ENCODE measurements at regions not wholly inside any gene's neighbourhood (a gene's known extent, or its start where the extent isn't known, plus 50 kb on each side); places are given as distances from the start of the nearest gene placed in this dataset.

DNA sequence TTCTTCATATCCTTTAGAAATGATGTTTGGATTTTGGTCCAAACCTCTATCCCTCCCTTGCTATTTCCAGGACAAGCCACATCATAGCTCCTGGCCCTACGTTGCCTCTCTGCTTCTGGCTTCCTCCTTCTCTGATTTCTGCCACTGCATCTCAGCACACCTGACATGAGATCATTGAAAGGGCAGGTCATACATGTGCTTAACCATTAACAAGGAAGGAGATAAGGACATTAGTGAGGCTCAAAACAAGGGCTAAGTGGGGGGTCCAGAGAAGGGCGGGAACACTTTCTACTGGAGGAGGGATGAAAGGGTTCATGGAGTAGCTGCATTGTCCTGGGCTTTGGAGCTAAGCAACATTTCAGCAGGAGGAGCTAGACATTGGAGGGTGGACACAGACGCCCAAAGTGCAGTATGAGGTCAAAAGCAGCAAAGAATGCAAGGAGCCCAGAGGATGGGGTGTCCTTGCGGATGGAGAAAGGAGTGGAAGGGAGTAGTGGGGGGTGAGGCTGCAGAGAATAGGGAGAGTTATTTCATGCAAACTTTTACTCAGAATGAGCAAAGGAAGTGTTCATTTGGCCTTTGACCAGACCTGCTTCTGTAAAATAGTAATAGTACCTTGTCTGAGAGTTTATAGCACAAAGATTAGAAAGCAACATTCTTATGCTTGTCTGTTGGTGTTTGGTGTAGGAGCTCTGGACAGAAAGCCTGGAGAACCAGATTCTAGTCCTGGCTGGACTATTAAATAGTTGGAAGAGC is 102.4 kb upstream of the CREB5 start:
- TF ChIP-seq FOXP2 (optimal IDR thresholded peaks at IDR 0.05; ENCODE audit: control extremely low read depth, extremely low read length, insufficient read depth), result no peak
- Histone ChIP-seq H3K36me3 (ENCODE audit: insufficient read depth, low read length) (no peaks in the 10 kb centered on the region), H3K9me3 (ENCODE audit: low read depth, low read length) (no peaks in the 10 kb centered on the region), H3K9ac (ENCODE audit: insufficient read length) (no peak overlapping the region), H3K27ac (no peak overlapping the region), H3K4me3 (no peak overlapping the region)
- DNase-seq (ENCODE audit: low read depth, low spot score), result no peak

DNA sequence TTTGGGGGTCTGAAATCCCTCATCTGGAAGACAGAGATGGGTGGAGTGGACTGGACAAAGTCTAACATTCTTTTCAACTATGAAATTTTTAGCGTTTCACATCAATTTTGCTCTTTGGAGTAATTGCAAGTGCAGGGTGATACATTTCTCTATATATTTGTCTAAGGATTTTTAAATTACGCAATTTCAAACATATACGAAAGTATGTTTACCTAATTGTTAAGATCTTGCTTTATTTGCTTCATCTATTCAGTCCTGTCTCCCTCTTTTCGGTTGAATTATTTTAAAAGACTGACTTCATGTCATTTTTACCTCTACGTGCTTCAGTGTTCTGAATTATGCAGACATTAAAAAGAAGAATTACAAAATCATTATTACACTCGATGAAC is 101.9 kb upstream of the CREB5 start:
- H3K9ac ChIP-seq (ENCODE audit: insufficient read length), result no peak overlapping the region
- no peak for DNase-seq (ENCODE audit: low read depth, low spot score)
- no peak overlapping the region for H3K27ac ChIP-seq
- H3K9me3 ChIP-seq (ENCODE audit: low read depth, low read length), result no peaks in the 10 kb centered on the region
- no peaks in the 10 kb centered on the region for H3K36me3 ChIP-seq (ENCODE audit: insufficient read depth, low read length)
- H3K4me3 ChIP-seq, result no peak overlapping the region
- TF ChIP-seq POLR2AphosphoS5 (IDR thresholded peaks at IDR 0.05; ENCODE audit: borderline replicate concordance, low read depth, low read length) (no peak), FOXP2 (optimal IDR thresholded peaks at IDR 0.05; ENCODE audit: control extremely low read depth, extremely low read length, insufficient read depth) (no peak), EZH2 (IDR thresholded peaks at IDR 0.05) (no peak)

GRCh38 chr7:28311670-28312069 is 100.6 kb upstream of the CREB5 start:
- Histone ChIP-seq H3K9me3 (ENCODE audit: low read depth, low read length) (no peaks in the 10 kb centered on the region), H3K27ac (no peak overlapping the region), H3K9ac (ENCODE audit: insufficient read length) (no peak overlapping the region), H3K36me3 (ENCODE audit: insufficient read depth, low read length) (no peaks in the 10 kb centered on the region), H3K4me3 (no peak overlapping the region)
- TF ChIP-seq EZH2 (IDR thresholded peaks at IDR 0.05), result no peak
- no peak for DNase-seq (ENCODE audit: low read depth, low spot score)

- H3K27ac ChIP-seq, result no peak overlapping the region
- no peak for TF ChIP-seq FOXP2 (optimal IDR thresholded peaks at IDR 0.05; ENCODE audit: control extremely low read depth, extremely low read length, insufficient read depth)
- no peak for TF ChIP-seq POLR2AphosphoS5 (IDR thresholded peaks at IDR 0.05; ENCODE audit: borderline replicate concordance, low read depth, low read length)
- no peak for TF ChIP-seq EZH2 (IDR thresholded peaks at IDR 0.05)
Measured at GRCh38 chr7:28312948-28313347, 99.4 kb upstream of the CREB5 start.

GRCh38 chr7:28314841-28315240 is 97.5 kb upstream of the CREB5 start:
- TF ChIP-seq FOXP2 (optimal IDR thresholded peaks at IDR 0.05; ENCODE audit: control extremely low read depth, extremely low read length, insufficient read depth) (no peak), EZH2 (IDR thresholded peaks at IDR 0.05) (no peak), POLR2AphosphoS5 (IDR thresholded peaks at IDR 0.05; ENCODE audit: borderline replicate concordance, low read depth, low read length) (no peak)
- no peaks in the 10 kb centered on the region for H3K36me3 ChIP-seq (ENCODE audit: insufficient read depth, low read length)

More at GRCh38 chr7:28312948-28313347, 99.4 kb upstream of the CREB5 start:
- no peak for DNase-seq (ENCODE audit: low read depth, low spot score)
- Histone ChIP-seq H3K9ac (ENCODE audit: insufficient read length) (no peak overlapping the region), H3K9me3 (ENCODE audit: low read depth, low read length) (no peaks in the 10 kb centered on the region), H3K4me3 (no peak overlapping the region), H3K36me3 (ENCODE audit: insufficient read depth, low read length) (no peaks in the 10 kb centered on the region)

GRCh38 chr7:28315565-28316410 is 96.5 kb upstream of the CREB5 start:
- Histone ChIP-seq H3K9ac (ENCODE audit: insufficient read length) (no peak overlapping the region), H3K9me3 (ENCODE audit: low read depth, low read length) (no peaks in the 10 kb centered on the region), H3K4me3 (no peak overlapping the region), H3K36me3 (ENCODE audit: insufficient read depth, low read length) (no peaks in the 10 kb centered on the region), H3K27ac (no peak overlapping the region)
- TF ChIP-seq POLR2AphosphoS5 (IDR thresholded peaks at IDR 0.05; ENCODE audit: borderline replicate concordance, low read depth, low read length) (no peak), EZH2 (IDR thresholded peaks at IDR 0.05) (no peak), FOXP2 (optimal IDR thresholded peaks at IDR 0.05; ENCODE audit: control extremely low read depth, extremely low read length, insufficient read depth) (no peak)
- no peak for DNase-seq (ENCODE audit: low read depth, low spot score)

More at GRCh38 chr7:28314841-28315240, 97.5 kb upstream of the CREB5 start:
- H3K9me3 ChIP-seq (ENCODE audit: low read depth, low read length), result no peaks in the 10 kb centered on the region
- DNase-seq (ENCODE audit: low read depth, low spot score), result no peak
- no peak overlapping the region for H3K4me3 ChIP-seq
- H3K27ac ChIP-seq, result no peak overlapping the region
- no peak overlapping the region for H3K9ac ChIP-seq (ENCODE audit: insufficient read length)

DNA sequence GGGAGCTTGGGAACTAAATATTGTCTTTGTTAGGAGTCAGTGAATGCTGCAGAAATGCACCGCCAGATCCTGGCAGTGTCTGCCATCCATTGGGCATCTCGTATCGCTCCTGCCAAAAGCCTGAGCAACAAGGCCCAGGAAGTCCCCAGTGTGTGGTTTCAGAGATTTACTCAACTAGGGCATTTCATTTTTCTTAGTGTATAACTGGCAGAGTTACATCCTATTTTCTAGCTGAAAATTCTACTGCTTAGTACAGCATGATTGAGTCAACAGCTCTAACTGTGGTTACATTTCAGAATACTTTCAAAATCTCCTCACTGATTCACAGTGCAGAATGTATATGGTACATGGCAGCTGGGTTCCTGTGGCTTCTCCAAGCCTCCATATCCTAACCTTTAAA is 95.8 kb upstream of the CREB5 start:
- Histone ChIP-seq H3K27ac (no peak overlapping the region), H3K9ac (ENCODE audit: insufficient read length) (no peak overlapping the region), H3K4me3 (no peak overlapping the region), H3K36me3 (ENCODE audit: insufficient read depth, low read length) (no peaks in the 10 kb centered on the region), H3K9me3 (ENCODE audit: low read depth, low read length) (no peaks in the 10 kb centered on the region)
- no peak for TF ChIP-seq POLR2AphosphoS5 (IDR thresholded peaks at IDR 0.05; ENCODE audit: borderline replicate concordance, low read depth, low read length)
- no peak for TF ChIP-seq EZH2 (IDR thresholded peaks at IDR 0.05)
- TF ChIP-seq FOXP2 (optimal IDR thresholded peaks at IDR 0.05; ENCODE audit: control extremely low read depth, extremely low read length, insufficient read depth), result no peak
- DNase-seq (ENCODE audit: low read depth, low spot score), result no peak

DNA sequence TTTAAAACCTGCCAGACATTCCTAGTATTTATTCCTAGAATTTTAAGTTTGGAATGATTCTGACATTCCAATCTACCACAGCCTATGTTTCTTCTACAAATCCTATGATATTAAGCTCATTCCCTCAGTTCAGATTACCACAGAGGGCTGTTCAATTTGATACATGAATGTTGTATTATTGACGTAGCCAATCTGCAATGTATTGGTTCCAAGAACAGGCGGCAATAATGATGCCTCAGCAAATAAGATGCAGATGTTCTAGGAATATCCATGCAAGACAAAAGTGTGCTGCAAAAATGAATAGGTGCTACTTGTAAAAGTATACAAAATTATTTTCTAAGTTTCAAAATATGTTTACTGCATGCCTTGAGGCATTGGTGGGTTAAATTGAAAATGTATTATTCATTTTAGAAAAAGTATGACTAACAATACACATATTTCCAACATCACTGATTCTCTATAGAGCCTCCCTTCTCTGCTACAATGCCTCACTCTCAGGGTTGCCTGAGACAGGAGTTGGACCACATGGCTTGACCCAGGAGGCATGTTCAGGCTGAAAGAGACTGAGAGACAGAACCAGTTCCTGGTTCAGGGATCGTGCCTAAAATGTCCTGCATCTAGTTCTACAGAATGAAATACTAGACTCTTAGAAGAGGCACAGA is 94.1 kb upstream of the CREB5 start:
- H3K4me3 ChIP-seq, result no peak overlapping the region

More for the DNA sequence above, 94.1 kb upstream of the CREB5 start:
- TF ChIP-seq EZH2 (IDR thresholded peaks at IDR 0.05) (no peak), FOXP2 (optimal IDR thresholded peaks at IDR 0.05; ENCODE audit: control extremely low read depth, extremely low read length, insufficient read depth) (no peak), POLR2AphosphoS5 (IDR thresholded peaks at IDR 0.05; ENCODE audit: borderline replicate concordance, low read depth, low read length) (no peak)
- Histone ChIP-seq H3K36me3 (ENCODE audit: insufficient read depth, low read length) (no peaks in the 10 kb centered on the region), H3K9me3 (ENCODE audit: low read depth, low read length) (no peaks in the 10 kb centered on the region), H3K27ac (no peak overlapping the region), H3K9ac (ENCODE audit: insufficient read length) (no peak overlapping the region)
- no peak for DNase-seq (ENCODE audit: low read depth, low spot score)

Measured in SK-N-MC (cell line).